Nephron progenitor cell (in vitro differentiated cells): ENCODE measurements at regions not wholly inside any gene's neighbourhood (a gene's known extent, or its start where the extent isn't known, plus 50 kb on each side); places are given as distances from the start of the nearest gene placed in this dataset.

Source experiments
- DNase-seq: peaks from one replicate; pipeline ENCODE4 v3.0.0; 2021
- H3K27ac Mint-ChIP-seq: 2 replicates; pipeline ENCODE4 v1.8.0; 2021; ENCODE audit warnings: mild to moderate bottlenecking, moderate library complexity, mixed read lengths
- H3K27me3 Mint-ChIP-seq: 2 replicates; pipeline ENCODE4 v1.8.0; 2021; ENCODE audit warnings: mild to moderate bottlenecking, low read depth, mixed read lengths; ENCODE audit not compliant: poor library complexity
- H3K36me3 Mint-ChIP-seq: 2 replicates; pipeline ENCODE4 v1.8.0; 2021; ENCODE audit warnings: low read depth, mixed read lengths
- H3K4me1 Mint-ChIP-seq: 2 replicates; pipeline ENCODE4 v1.8.0; 2021; ENCODE audit warnings: mixed read lengths
- H3K4me3 Mint-ChIP-seq: 2 replicates; pipeline ENCODE4 v1.8.0; 2021; ENCODE audit warnings: mild to moderate bottlenecking, moderate library complexity, mixed read lengths
- H3K9me3 Mint-ChIP-seq: 2 replicates; pipeline ENCODE4 v1.8.0; 2021; ENCODE audit warnings: mild to moderate bottlenecking, moderate library complexity, mixed read lengths
- CTCF ChIP-seq: fragments of 200-600 bp; sonication (generic); IDR thresholded peaks from 2 replicates; pipeline ENCODE4 v1.5.0; 2021; ENCODE audit warnings: antibody characterized with exemption

DNA sequence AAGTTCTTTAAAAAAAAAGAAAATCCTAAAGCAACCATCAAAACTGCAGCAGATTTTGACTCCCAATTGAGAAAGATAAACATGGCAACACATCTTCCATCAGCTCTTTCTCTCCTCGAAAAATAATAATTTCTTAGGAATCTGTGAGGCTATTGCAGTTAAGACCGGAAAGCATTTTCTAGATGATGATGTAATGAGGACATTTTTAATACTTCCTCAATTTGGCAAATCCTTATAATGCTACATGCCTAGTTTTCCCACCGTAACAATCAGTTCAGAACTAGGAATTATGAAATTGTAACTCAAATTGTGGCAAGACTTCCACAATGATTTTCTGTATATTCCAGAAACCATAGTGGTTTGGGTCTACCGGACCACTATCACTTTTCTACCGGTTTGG is 180.9 kb upstream of the PDE3A start:
- Mint-ChIP-seq H3K9me3 (no peaks in the 10 kb centered on the region), H3K4me3 (no peak overlapping the region), H3K4me1 (peaks cover 16% of the 10 kb centered on the region), H3K27ac (no peak overlapping the region), H3K36me3 (no peaks in the 10 kb centered on the region), H3K27me3 (peaks cover 3% of the 10 kb centered on the region)
- no peak for TF ChIP-seq CTCF
- DNase-seq = no peak

DNA sequence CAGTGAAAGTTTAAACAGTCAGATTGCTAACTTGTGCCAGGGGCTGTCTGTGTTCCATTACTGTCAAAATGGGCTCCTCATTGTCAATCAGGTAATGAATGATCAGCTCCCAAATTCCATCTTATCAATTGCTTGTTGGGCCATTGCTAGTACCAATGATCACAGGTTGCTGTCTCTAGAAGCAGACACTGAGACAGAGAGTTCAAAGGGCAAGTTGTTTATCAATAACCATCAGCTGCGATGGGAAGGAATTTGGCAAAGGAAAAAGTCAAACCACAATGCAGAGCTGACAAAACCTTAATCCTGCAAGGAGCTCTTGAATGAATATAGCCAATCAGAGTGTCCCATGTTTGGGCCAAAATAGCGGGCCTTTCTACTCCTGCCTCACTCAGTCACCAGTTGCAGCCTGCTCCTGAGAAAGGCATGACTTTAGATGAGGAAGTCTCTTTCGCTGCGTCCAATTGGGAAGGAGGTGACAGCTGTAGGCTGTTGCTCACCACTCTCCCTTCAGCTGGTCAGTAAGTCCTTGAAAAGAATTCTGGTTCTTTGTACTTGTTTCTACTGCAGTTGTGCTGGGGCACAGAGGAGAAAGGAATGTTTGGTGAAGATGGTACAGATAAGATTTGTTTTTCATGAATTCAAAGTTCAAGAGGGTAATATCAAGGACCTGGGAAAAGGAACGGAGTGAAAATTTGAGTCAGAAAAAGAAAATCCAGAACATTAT is 179.2 kb upstream of the PDE3A start:
- Mint-ChIP-seq H3K9me3 (no peaks in the 10 kb centered on the region), H3K27me3 (peaks cover 8% of the 10 kb centered on the region), H3K4me3 (no peak overlapping the region), H3K4me1 (peaks cover 19% of the 10 kb centered on the region), H3K27ac (peak overlapping the region; percentile 48), H3K36me3 (no peaks in the 10 kb centered on the region)
- TF ChIP-seq CTCF = no peak
- no peak for DNase-seq

DNA sequence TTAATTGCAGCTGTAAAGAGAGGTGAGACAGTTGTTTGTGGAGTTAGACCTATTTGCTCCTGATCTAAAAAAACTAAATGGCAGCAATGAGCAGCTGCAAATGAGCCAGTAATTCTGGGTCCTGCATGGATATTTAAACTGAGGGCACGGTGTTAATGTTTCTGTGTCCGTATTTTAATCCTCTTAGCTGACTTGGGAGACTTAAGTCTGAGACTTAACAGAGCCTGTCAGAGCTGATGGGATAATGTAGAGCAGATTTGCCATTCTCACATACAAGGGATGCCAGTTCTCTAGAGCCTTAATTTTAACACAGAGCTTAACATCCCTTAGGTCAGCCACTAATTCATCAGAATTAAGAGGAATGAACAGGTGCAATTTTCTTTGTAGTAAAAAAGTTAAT is 178.6 kb upstream of the PDE3A start:
- Mint-ChIP-seq H3K4me3 (no peak overlapping the region), H3K27ac (no peak overlapping the region), H3K27me3 (peaks cover 10% of the 10 kb centered on the region), H3K9me3 (no peaks in the 10 kb centered on the region), H3K4me1 (peaks cover 22% of the 10 kb centered on the region), H3K36me3 (no peaks in the 10 kb centered on the region)
- no peak for TF ChIP-seq CTCF
- no peak for DNase-seq

DNA sequence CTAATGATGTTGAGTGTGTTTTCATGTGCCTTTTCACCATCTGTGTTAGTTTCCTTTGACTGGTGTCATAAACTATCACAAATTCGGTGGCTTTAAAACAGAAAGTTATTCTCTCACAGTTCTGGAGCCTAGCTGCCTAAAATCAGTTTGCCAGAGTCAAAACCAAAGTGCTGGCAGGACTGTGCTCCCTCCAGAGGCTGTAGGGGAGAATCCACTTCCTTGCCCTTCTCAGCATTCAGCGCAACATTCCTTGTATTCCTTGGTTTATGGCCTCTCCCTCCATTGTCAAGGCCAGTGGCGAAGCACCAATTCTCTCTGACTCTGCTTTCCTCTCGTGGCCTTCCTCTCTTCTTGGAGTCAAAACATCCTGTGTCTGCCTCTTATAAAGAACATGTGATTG is 174.2 kb upstream of the PDE3A start:
- Mint-ChIP-seq H3K36me3 (no peaks in the 10 kb centered on the region), H3K4me3 (no peak overlapping the region), H3K27me3 (peaks cover 14% of the 10 kb centered on the region), H3K9me3 (peaks cover 17% of the 10 kb centered on the region), H3K27ac (peak overlapping the region; percentile 78), H3K4me1 (peaks cover 11% of the 10 kb centered on the region)
- TF ChIP-seq CTCF = peak; percentile 33
- DNase-seq = peak; percentile 33

GRCh38 chr12:20196767-20197166 is 171.6 kb upstream of the PDE3A start:
- Mint-ChIP-seq H3K27ac (no peak overlapping the region), H3K9me3 (peaks cover 27% of the 10 kb centered on the region), H3K36me3 (no peaks in the 10 kb centered on the region), H3K4me3 (no peak overlapping the region), H3K4me1 (peaks cover 6% of the 10 kb centered on the region), H3K27me3 (peaks cover 18% of the 10 kb centered on the region)
- DNase-seq = no peak
- TF ChIP-seq CTCF = no peak

DNA sequence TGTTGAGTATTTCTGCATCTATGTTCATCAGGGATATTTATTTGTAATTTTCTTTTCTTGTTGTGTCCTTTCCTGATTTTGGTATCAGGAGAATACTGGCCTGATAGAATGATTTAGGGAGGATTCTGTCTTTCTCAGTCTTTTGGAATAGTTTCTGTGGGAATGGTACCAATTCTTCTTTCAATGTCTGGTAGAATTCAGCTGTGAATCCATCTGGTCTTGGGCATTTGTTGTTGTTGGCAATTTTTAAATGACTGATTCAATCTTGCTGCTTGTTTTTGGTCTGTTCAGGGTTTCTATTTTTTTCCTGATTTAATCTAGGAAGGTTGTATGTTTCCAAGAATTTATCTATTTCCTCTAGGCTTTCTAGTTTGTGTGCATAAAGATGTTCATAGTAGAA is 170.9 kb upstream of the PDE3A start:
- Mint-ChIP-seq H3K36me3 (no peaks in the 10 kb centered on the region), H3K4me1 (peaks cover 6% of the 10 kb centered on the region), H3K4me3 (no peak overlapping the region), H3K9me3 (peaks cover 27% of the 10 kb centered on the region), H3K27me3 (peaks cover 19% of the 10 kb centered on the region), H3K27ac (no peak overlapping the region)
- no peak for TF ChIP-seq CTCF
- DNase-seq = no peak
